NCI-H2196 treated with DMSO at 0.1 percent for 48 hours (cell line): ENCODE measurements at regions not wholly inside any gene's neighbourhood (a gene's known extent, or its start where the extent isn't known, plus 50 kb on each side); places are given as distances from the start of the nearest gene placed in this dataset.
"Not testable (repeated sequence)": the region's sequence is repeated elsewhere in the genome, so short reads cannot be mapped to it uniquely, and the experiment has no call there.

Experiments
- DNase-seq: peaks from one replicate; lab custom pipeline; 2025; ENCODE audit not compliant: unreplicated experiment; lab: John Stamatoyannopoulos, UW

GRCh38 chr1:104636581-104636980 lies 886.9 kb downstream of the AMY1C start:
- no peak for DNase-seq

DNA sequence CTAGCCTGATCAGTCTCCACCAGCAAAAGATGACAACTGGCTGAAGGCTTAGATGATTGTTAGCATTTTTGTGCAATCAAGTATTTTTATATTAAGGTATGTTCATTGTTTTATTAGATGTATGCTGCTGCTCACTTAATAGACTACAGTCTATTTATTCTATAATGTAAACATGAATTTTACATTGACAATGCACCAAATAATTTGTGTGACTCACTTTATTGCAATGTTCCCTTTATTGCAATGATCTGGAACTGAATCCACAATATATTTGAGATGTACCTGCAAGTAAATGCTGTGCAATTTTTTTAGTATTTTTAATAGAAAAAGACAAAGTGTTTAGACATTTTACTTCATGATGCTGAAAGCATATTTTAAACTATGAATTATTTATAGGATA lies 896.5 kb downstream of the AMY1C start:
- DNase-seq = no peak

GRCh38 chr1:104648269-104648691 lies 898.6 kb downstream of the AMY1C start:
- DNase-seq = peak; percentile 13

DNA sequence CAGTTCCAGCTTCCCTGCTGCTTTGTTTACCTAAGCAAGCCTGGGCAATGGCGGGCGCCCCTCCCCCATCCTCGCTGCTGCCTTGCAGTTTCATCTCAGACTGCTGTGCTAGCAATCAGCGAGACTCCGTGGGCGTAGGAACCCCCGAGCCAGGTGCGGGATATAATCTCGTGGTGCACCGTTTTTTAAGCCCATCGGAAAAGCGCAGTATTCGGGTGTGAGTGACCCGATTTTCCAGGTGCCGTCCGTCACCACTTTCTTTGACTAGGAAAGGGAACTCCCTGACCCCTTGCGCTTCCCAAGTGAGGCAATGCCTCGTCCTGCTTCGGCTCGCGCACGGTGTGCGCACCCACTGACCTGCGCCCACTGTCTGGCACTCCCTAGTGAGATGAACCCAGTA lies 914.7 kb downstream of the AMY1C start:
- DNase-seq = not testable (repeated sequence)

DNA sequence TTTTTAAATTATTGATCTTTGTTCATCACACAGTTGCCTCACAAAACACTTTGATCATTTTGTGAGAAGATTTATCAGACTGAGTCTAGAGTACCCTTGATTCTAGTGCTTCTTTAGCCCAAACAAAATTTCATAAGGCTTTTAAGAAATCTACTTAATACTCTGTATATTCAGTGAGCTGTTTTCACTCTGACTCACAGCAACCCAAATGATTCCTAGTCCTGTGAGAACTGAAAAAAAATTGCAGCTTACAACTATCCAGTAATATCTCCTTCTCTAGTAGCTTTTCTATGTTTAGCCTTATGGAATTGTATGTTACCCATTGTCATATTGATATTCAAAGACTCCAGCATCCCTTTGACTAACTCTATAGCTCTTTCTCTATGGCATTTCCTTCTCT lies 915.6 kb downstream of the AMY1C start:
- DNase-seq = no peak

DNA sequence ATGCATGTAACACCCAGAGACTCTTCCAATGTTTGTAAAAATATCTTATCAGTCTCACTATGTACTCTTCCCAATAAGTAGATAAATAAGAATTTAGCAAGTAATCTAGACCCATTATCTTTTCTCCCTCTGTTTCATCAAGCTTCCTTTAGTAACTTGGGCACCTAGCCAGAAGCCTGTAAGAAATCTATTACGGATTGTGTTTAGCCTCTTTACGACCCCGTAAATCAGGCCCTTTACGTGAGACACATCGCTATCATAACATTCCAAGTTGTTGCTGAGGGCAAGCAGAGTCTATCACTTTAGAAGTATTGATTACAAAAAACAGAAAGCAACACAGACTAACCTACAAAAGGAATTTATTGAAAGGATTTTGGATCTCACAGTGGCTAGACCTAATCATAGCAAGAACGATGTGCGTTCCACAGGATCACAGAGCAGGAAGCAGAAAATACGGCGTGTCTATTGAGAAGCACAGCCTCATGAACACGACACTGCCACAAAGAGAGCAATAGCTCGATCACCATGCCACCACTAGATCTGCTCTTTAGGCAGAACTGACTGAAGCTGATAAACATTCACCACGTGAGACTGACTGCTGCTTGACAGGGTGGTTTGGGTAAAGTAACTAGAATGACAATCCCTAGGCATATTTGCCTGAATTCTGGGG lies 922.1 kb downstream of the AMY1C start:
- DNase-seq = no peak

DNA sequence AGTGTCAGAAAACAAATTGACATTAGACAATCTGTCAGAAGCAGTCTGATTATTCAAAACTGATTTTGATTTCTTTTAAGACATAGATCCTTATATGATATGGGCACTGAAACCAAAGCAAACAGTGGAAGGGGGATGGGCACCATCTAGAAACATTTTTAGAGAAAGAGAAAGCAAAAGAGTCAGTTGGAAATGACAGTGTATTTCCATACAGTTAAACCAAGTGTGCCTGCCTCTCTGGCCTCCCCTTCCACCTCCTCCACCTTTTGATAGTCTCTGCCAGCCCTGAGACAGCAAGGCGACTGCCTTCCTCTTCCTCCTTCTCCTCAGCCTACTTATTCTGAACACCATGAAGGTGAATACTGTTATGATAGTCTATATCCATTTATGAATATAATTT lies 949.7 kb downstream of the AMY1C start:
- DNase-seq = no peak

- DNase-seq = no peak
Observed at GRCh38 chr1:104702731-104703130, 953.0 kb downstream of the AMY1C start.

DNA sequence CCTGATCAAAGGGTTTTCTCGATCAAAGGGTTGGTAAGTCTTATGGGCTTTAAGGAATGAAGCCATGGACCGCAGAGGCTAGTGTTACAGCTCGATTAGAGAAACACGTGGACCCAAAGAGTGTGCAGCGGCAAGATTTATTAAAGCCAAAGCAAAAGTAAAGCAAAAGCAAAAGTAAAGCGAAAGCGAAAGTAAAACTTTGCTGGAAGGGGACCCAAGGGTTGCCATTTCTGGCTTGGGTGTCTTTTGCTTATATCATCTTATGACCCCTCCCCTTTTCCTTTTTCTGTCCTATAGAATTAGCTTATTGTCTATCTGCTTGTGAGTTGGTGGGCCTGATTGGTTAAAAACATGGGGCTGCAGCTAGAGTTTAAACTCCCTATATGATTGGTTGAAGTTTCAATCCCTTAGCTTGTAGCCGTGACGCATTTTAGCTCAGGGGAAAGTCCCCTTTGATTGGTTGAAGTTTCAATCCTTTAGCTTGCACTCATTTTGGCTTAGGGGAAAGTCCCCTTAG lies 957.0 kb downstream of the AMY1C start:
- peak; percentile 6 for DNase-seq

GRCh38 chr1:104718752-104719151 lies 969.1 kb downstream of the AMY1C start:
- DNase-seq = no peak

- no peak for DNase-seq
Observed at GRCh38 chr1:104720741-104721140, 971.0 kb downstream of the AMY1C start.

GRCh38 chr1:104726917-104727316 lies 977.2 kb downstream of the AMY1C start:
- DNase-seq = no peak

DNA sequence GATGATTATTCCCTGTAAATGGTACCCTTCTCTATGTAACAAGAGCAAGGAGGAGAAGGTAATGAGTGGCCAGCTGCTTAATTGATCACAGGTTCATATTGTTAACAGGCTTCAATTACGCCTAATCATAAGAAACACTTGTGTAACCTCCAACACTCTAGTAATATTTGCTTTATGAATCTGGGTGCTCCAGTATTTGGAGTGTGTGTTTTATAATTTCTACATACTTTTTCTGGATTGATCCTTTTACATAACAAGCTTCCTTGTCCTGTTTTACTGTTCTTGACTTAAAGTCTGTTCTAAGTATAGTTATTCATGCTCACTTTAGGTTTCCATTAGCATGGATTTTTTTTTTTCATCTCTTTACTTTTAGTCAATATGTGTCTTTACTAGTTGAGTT lies 984.2 kb downstream of the AMY1C start:
- DNase-seq = no peak

DNA sequence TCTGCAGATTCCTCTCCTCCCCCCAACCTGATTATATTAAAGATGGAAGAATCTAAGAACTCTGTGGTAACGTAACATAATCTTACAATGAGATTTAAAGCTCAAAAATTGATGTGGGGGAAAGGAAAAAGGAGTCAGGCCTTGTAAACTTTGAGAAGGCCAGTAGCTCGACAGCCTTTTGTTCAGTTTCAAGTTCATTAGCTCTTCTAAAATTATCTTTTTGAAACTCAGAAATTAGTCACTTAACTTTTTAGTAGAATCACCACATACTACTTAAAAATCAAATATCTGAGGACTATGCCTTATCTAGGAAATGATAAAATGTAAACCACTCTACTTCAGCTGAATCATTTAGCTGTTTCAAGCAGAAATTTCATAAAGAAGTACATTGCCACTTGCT lies 996.2 kb downstream of the AMY1C start:
- DNase-seq = no peak

DNA sequence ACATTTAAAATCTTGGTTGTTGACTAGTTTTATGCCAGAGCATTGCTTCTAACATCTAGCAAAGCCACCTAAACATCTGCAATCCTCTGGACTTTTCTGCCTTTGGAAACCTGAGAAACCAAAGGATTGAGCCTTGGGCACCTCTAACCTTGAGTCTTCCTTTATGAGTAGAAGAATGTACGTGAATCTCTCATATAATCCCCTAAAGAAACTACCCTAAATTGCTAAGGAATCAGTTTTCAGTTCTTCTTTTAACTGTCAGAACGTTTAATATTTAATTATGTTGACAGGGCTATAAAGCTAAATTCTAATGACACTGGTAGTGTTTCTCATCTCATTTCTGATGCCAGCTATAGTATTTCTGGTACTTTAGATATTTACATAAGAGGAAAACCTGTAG lies 997.3 kb downstream of the AMY1C start:
- no peak for DNase-seq

- DNase-seq = no peak
Observed at GRCh38 chr1:104760017-104760416, 1010.3 kb downstream of the AMY1C start.

DNA sequence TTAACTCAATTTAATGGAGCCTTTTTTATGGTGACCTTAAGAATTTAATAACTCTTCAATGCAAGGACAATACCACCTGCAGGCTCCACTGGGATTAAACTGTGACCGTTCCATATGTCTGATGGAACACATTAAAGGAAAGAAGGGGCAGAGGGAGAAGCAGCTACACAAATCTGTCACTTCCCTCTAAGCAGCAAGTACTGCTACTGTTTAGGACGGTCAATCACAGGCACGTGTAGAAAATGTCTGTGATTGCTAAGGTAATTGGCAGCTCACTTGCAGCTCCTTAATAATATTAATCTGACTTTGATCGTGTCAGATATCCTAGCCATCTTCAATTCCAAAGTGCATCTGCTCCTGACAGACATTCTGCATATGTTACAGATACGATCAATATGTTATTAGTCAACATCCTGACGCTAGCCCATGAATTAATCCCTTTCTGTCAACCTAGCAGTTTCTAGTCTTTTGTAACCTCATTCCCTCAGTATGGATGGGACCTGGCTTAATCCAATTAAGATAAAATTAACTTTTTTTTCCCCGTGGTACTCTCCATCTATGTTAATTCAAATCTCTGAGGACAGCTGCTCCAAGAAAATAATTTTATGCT lies 1012.4 kb downstream of the AMY1C start:
- no peak for DNase-seq

GRCh38 chr1:104765085-104765484 lies 1015.4 kb downstream of the AMY1C start:
- no peak for DNase-seq

DNA sequence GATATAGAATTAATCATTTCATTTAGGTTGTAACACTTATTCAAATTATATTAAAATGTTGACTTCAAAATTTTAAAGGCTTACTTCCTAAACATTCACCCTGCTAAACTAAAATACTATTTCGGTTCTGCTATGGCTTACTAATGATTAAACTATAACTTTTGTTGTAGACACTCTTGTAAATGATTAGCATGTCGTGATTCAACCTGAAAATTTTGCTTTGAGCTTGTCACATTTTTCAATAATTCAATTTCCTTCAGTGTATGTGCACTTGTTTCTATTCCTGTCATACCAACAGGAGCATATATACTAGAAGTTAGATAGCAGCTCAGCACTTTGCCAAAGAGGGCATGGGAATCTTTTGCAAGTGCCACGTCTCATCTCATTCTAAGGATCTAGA lies 1018.8 kb downstream of the AMY1C start:
- DNase-seq = no peak

- peak; percentile 32 for DNase-seq
Observed at GRCh38 chr1:104780470-104781078, 1030.9 kb downstream of the AMY1C start.

GRCh38 chr1:104785575-104786187 lies 1036.0 kb downstream of the AMY1C start:
- no peak for DNase-seq
